SK-N-SH (cell line): ENCODE measurements at regions not wholly inside any gene's neighbourhood (a gene's known extent, or its start where the extent isn't known, plus 50 kb on each side); places are given as distances from the start of the nearest gene placed in this dataset.

ENCODE experiments used
- CTCF ChIA-PET: fragments of 300-600, 350-600 bp; formaldehyde crosslinking; extraction: SDS; loops from one replicate; lab custom pipeline; 2021; lab: Yijun Ruan, JAX
- POLR2A ChIA-PET: fragments of 350-600 bp; sonication (Branson Sonifier 250); formaldehyde crosslinking; extraction: SDS; loops from one replicate; lab custom pipeline; 2020; ENCODE audit warnings: antibody characterized with exemption, inconsistent platforms; lab: Yijun Ruan, JAX
- DNase-seq: peaks from one replicate; pipeline ENCODE4 v3.0.0; 2012
- H2AFZ ChIP-seq: fragments of 200-600 bp; sonication (generic); 2 replicates; pipeline ENCODE4 v1.8.1; 2016; ENCODE audit warnings: antibody characterized with exemption, mild to moderate bottlenecking, low read depth
- H3F3A ChIP-seq: fragments of 200-600 bp; sonication (generic); replicated peaks from 2 replicates; pipeline ENCODE3; 2016; ENCODE audit warnings: antibody characterized with exemption, mild to moderate bottlenecking; ENCODE audit not compliant: insufficient read depth
- H3K27ac ChIP-seq, 2 experiments: fragments of 200-500 bp in 1 of 2; fragments of 200-600 bp in 1 of 2; sonication (Bioruptor generic) in 1 of 2; sonication (generic), shearing (Covaris generic) in 1 of 2; 2 replicates each; pipeline versions ENCODE4 v1.5.1 to v1.6.1; 2014 to 2016; ENCODE audit warnings: low read depth in 2 of 2, inconsistent platforms in 1 of 2, low read length in 1 of 2, mild to moderate bottlenecking in 1 of 2, mixed read lengths in 1 of 2
- H3K27me3 ChIP-seq: fragments of 200-600 bp; sonication (generic), shearing (Covaris generic); 2 replicates; pipeline ENCODE4 v1.6.1; 2016; ENCODE audit warnings: mixed run types; ENCODE audit not compliant: insufficient read depth
- H3K36me3 ChIP-seq, 2 experiments: fragments of 200-500 bp in 1 of 2; fragments of 200-600 bp in 1 of 2; sonication (Bioruptor generic) in 1 of 2; sonication (generic) in 1 of 2; replicated peaks in 1 of 2; 2 replicates each; pipeline versions ENCODE3 to v1.5.1; 2014 to 2016; ENCODE audit warnings: low read length in 1 of 2, mild to moderate bottlenecking in 1 of 2; ENCODE audit not compliant: insufficient read depth in 2 of 2, control insufficient read depth in 1 of 2
- H3K4me1 ChIP-seq, 2 experiments: fragments of 200-500 bp in 1 of 2; fragments of 200-600 bp in 1 of 2; sonication (Bioruptor generic) in 1 of 2; sonication (generic), shearing (Covaris generic) in 1 of 2; 2 replicates each; pipeline versions ENCODE4 v1.5.1 to v1.6.1; 2014 to 2016; ENCODE audit warnings: low read depth in 1 of 2, low read length in 1 of 2, mixed run types in 1 of 2; ENCODE audit not compliant: insufficient read depth in 2 of 2, control insufficient read depth in 1 of 2
- H3K4me2 ChIP-seq: fragments of 200-600 bp; sonication (generic), shearing (Covaris generic); 2 replicates; pipeline ENCODE4 v1.6.1; 2017; ENCODE audit warnings: mixed run types
- H3K4me3 ChIP-seq, 2 experiments: fragments of 200-500 bp in 1 of 2; fragments of 200-600 bp in 1 of 2; sonication (Bioruptor generic) in 1 of 2; sonication (generic), shearing (Covaris generic) in 1 of 2; 2 replicates each; pipeline versions ENCODE4 v1.5.1 to v1.8.1; 2014 to 2016; ENCODE audit warnings: low read depth in 2 of 2, inconsistent platforms in 1 of 2, low read length in 1 of 2, mild to moderate bottlenecking in 1 of 2, mixed read lengths in 1 of 2, moderate library complexity in 1 of 2
- H3K79me2 ChIP-seq: fragments of 200-600 bp; sonication (generic); 2 replicates; pipeline ENCODE4 v1.8.1; 2017; ENCODE audit warnings: mild to moderate bottlenecking; ENCODE audit not compliant: insufficient read depth
- H3K9ac ChIP-seq: fragments of 200-600 bp; sonication (generic); 2 replicates; pipeline ENCODE4 v1.6.1; 2017; ENCODE audit warnings: mixed run types
- H3K9me2 ChIP-seq: fragments of 200-600 bp; sonication (generic); 2 replicates; pipeline ENCODE4 v1.6.1; 2017; ENCODE audit warnings: mixed run types
- H3K9me3 ChIP-seq: fragments of 200-600 bp; sonication (generic); 2 replicates; pipeline ENCODE4 v1.6.1; 2017; ENCODE audit warnings: mixed run types, mild to moderate bottlenecking, moderate library complexity
- H4K20me1 ChIP-seq: fragments of 200-600 bp; sonication (generic); 2 replicates; pipeline ENCODE4 v1.6.1; 2017; ENCODE audit warnings: mild to moderate bottlenecking, mixed run types; ENCODE audit not compliant: insufficient read depth
- EZH2phosphoT487 ChIP-seq: fragments of 200-600 bp; sonication (generic); IDR thresholded peaks from 2 replicates; pipeline ENCODE4 v1.6.1; 2017; ENCODE audit warnings: low read depth, mixed run types, mild to moderate bottlenecking, antibody characterized with exemption, moderate library complexity, borderline replicate concordance
- FOSL2 ChIP-seq: IDR thresholded peaks from 2 replicates; pipeline ENCODE4 v1.4.0; 2012; ENCODE audit warnings: low read depth, mild to moderate bottlenecking, moderate library complexity, borderline replicate concordance
- JUND ChIP-seq: IDR thresholded peaks from 2 replicates; pipeline ENCODE4 v1.4.0; 2012
- MXI1 ChIP-seq: IDR thresholded peaks from 2 replicates; pipeline ENCODE4 v1.6.1; 2012; ENCODE audit warnings: mild to moderate bottlenecking, low read depth, low read length, improper control_type of control experiment
- NFIC ChIP-seq: IDR thresholded peaks from 2 replicates; pipeline ENCODE4 v1.4.0; 2012; ENCODE audit warnings: borderline replicate concordance
- NRF1 ChIP-seq: IDR thresholded peaks from 2 replicates; pipeline ENCODE4 v1.6.1; 2012; ENCODE audit warnings: low read depth, mild to moderate bottlenecking, low read length
- PBX3 ChIP-seq: IDR thresholded peaks from 2 replicates; pipeline ENCODE4; 2012
- POLR2AphosphoS5 ChIP-seq: IDR thresholded peaks from 2 replicates; pipeline ENCODE4 v1.6.1; 2012; ENCODE audit warnings: low read depth, low read length
- RFX5 ChIP-seq: IDR thresholded peaks from 2 replicates; pipeline ENCODE4 v1.6.1; 2012; ENCODE audit warnings: mild to moderate bottlenecking, improper control_type of control experiment, low read length
- RXRA ChIP-seq: IDR thresholded peaks from 2 replicates; pipeline ENCODE4 v1.4.0; 2012; ENCODE audit warnings: low read depth, mild to moderate bottlenecking, borderline replicate concordance
- SIN3A ChIP-seq: IDR thresholded peaks from 2 replicates; pipeline ENCODE4 v1.6.1; 2012; ENCODE audit warnings: low read depth, mild to moderate bottlenecking, low read length, moderate library complexity, borderline replicate concordance
- SMC3 ChIP-seq: IDR thresholded peaks from 2 replicates; pipeline ENCODE4 v1.6.1; 2012; ENCODE audit warnings: low read depth, low read length, improper control_type of control experiment
- TAF1 ChIP-seq: IDR thresholded peaks from 2 replicates; pipeline ENCODE4 v1.6.1; 2012; ENCODE audit warnings: low read depth, mild to moderate bottlenecking, low read length, moderate library complexity, borderline replicate concordance
- TCF12 ChIP-seq: IDR thresholded peaks from 2 replicates; pipeline ENCODE4 v1.4.0; 2012
- USF1 ChIP-seq: IDR thresholded peaks from 2 replicates; pipeline ENCODE4 v1.4.0; 2012; ENCODE audit warnings: low read depth, borderline replicate concordance
- USF2 ChIP-seq: fragments of 150-350 bp; IDR thresholded peaks from 2 replicates; pipeline ENCODE4 v1.6.1; 2017; ENCODE audit warnings: antibody characterized with exemption, low read length, low read depth, borderline replicate concordance
- YY1 ChIP-seq: IDR thresholded peaks from 2 replicates; pipeline ENCODE4 v1.4.0; 2012; ENCODE audit warnings: low read depth, mild to moderate bottlenecking
- WGBS: methylation state at CpG from one replicate; pipeline ENCODE4 v1.1.6; 2017; ENCODE audit warnings: low lambda C conversion rate; 5-methylcytosine and 5-hydroxymethylcytosine counted together
- TF ChIP-seq, protein P1 (sequence below): IDR thresholded peaks from 2 replicates; pipeline ENCODE4 v1.4.0; 2012; ENCODE audit warnings: low read depth, borderline replicate concordance

- DNase-seq, result no peak
- ChIA-PET CTCF (interaction anchor here (0.8 kb wide), 1 partner anchor 16 kb away, joined by 3 read pairs; no protein-coding TSS in a partner anchor), POLR2A (no interaction called here)
- Histone ChIP-seq H3K9me3 (no peaks in the 10 kb centered on the region), H4K20me1 (no peaks in the 10 kb centered on the region)
- TF ChIP-seq NFIC (no peak), YY1 (no peak), MXI1 (no peak), TCF12 (no peak), POLR2AphosphoS5 (no peak), SMC3 (no peak), USF2 (no peak), NRF1 (no peak), EZH2phosphoT487 (no peak)
- TF ChIP-seq, protein P1, sequence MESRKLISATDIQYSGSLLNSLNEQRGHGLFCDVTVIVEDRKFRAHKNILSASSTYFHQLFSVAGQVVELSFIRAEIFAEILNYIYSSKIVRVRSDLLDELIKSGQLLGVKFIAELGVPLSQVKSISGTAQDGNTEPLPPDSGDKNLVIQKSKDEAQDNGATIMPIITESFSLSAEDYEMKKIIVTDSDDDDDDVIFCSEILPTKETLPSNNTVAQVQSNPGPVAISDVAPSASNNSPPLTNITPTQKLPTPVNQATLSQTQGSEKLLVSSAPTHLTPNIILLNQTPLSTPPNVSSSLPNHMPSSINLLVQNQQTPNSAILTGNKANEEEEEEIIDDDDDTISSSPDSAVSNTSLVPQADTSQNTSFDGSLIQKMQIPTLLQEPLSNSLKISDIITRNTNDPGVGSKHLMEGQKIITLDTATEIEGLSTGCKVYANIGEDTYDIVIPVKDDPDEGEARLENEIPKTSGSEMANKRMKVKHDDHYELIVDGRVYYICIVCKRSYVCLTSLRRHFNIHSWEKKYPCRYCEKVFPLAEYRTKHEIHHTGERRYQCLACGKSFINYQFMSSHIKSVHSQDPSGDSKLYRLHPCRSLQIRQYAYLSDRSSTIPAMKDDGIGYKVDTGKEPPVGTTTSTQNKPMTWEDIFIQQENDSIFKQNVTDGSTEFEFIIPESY, result no peak
- TF ChIP-seq, all 33 proteins: peak for 0
- H3K27ac ChIP-seq, result no peak overlapping the region
- no peaks in the 10 kb centered on the region for H3K36me3 ChIP-seq
- H3K4me3 ChIP-seq, result no peak overlapping the region
- H3K79me2 ChIP-seq, result no peaks in the 10 kb centered on the region
- no peaks in the 10 kb centered on the region for H3F3A ChIP-seq
- no peak overlapping the region for H3K9ac ChIP-seq
- no peaks in the 10 kb centered on the region for H3K9me2 ChIP-seq
- no peak overlapping the region for H2AFZ ChIP-seq
- peaks cover 11% of the 10 kb centered on the region in 2 experiments; a peak in 3 of 4 replicates for H3K4me1 ChIP-seq
- H3K27me3 ChIP-seq, result no peaks in the 10 kb centered on the region
- WGBS, result 70% methylated on average over 4 of the region's 4 CpGs
- H3K4me2 ChIP-seq, result no peak overlapping the region
Measured at GRCh38 chr2:235165631-235166030, 213.8 kb downstream of the SH3BP4 start.

- POLR2A ChIA-PET, result no interaction called here
- no peak for DNase-seq
- WGBS, result 77% methylated on average over 8 of the region's 8 CpGs
Measured at GRCh38 chr2:235168174-235168979, 216.6 kb downstream of the SH3BP4 start.

More at GRCh38 chr2:235168174-235168979, 216.6 kb downstream of the SH3BP4 start:
- Histone ChIP-seq H3K27ac (no peak overlapping the region), H3F3A (no peaks in the 10 kb centered on the region), H3K4me1 (peaks cover 27 to 28% of the 10 kb centered on the region in 2 experiments; a peak in 3 of 4 replicates), H3K9ac (no peak overlapping the region), H3K79me2 (no peaks in the 10 kb centered on the region), H4K20me1 (no peaks in the 10 kb centered on the region), H2AFZ (no peak overlapping the region), H3K9me2 (no peaks in the 10 kb centered on the region), H3K36me3 (no peaks in the 10 kb centered on the region), H3K27me3 (no peaks in the 10 kb centered on the region), H3K4me2 (no peak overlapping the region), H3K4me3 (no peak overlapping the region), H3K9me3 (no peaks in the 10 kb centered on the region)
- CTCF ChIA-PET, result interaction anchor here (1.1 kb wide), 1 partner anchor 12 kb away, joined by 4 read pairs; no protein-coding TSS in a partner anchor
- TF ChIP-seq RFX5 (no peak), RXRA (no peak), YY1 (no peak), SIN3A (no peak), FOSL2 (no peak), PBX3 (no peak), TAF1 (no peak), USF2 (no peak), EZH2phosphoT487 (no peak), JUND (no peak), USF1 (no peak), NRF1 (no peak)
